DMS153 treated with DMSO at 0.1 percent for 48 hours (cell line): ENCODE measurements at regions not wholly inside any gene's neighbourhood (a gene's known extent, or its start where the extent isn't known, plus 50 kb on each side); places are given as distances from the start of the nearest gene placed in this dataset.

Source experiments
- DNase-seq: peaks from one replicate; lab custom pipeline; 2025; ENCODE audit not compliant: unreplicated experiment; lab: John Stamatoyannopoulos, UW

DNA sequence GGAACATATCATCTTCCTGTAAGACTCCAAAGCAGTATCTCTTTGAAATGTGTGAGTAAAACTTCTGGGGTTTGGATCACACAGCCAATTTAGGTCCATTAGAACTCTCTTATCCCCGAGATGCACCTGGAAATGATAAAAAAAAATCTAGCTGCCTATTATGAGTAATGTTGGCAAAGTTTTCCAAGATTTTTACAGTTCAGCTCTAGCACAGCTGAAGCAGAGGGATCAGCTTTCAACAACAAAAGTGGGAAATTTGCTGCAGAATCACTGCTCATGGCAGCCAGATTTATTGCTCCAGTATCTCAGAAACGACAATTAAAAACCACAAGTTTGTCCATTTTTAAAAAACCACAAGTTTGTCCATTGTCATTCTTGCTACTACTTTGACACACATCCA is 292.2 kb downstream of the IRX2 start:
- DNase-seq = no peak

- no peak for DNase-seq
These were observed 295.6 kb downstream of the IRX2 start for GRCh38 chr5:2455878-2456277.

DNA sequence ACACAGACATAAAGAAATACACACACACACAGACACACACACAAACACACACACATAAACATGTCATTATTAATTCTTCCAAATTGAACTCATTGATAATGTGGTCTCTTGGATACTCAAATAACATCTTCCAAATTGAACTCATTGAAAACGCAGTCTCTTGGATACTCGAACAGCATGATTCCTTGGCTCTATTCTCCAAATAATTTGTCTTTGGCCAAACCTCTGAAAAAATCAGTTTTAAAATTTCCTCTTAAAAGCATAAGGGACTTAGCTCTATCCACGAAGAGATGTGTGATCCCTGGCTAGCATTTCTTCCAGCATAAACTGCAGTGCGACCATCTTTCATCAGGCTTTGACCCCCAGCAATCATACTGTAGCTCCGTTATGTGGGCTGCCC is 296.6 kb downstream of the IRX2 start:
- DNase-seq = no peak

GRCh38 chr5:2453781-2454180 is 297.7 kb downstream of the IRX2 start:
- DNase-seq = no peak

GRCh38 chr5:2451100-2451499 is 300.4 kb downstream of the IRX2 start:
- peak; percentile 58 for DNase-seq

DNA sequence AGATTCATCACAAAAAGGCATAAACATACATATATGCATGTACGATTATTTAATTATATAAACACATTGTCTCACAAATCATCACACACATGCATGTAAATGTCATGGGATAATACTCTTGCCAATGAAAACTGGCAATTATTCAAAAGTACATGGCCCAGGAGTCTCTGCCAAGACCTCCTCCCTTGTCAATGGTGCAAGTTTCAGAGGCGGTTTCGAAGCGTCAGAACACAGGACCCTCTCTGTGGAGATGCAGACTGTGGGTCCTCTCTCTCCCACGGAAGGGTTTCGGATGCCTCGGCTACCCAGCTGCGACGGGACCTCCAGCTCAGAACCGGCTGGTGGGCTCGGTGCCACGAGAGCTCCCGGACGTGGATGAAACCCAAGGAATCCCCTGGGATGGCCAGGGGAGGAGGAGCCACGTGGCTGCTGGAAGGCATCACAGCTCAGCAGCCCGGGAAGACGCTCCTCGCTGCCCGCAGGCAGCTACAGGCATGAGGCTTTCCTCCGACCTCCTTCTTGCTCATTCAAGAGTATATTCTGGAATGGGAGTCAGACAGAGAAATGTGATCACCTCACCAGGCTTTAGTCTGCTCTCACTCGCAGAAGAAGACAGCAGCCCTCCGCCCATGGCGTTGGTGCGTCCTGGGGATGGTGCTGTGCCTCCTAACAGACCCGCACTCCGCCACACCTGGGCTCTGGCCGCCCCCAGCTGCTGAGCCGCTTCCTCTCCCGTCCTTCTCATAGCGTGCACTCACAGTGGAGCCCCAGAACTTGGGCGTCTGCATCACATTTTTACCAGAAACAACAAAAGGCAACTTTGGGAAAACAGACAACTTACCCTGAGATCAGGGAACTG is 308.8 kb downstream of the IRX2 start:
- DNase-seq = no peak

GRCh38 chr5:2441495-2442180 is 309.8 kb downstream of the IRX2 start:
- no peak for DNase-seq

DNA sequence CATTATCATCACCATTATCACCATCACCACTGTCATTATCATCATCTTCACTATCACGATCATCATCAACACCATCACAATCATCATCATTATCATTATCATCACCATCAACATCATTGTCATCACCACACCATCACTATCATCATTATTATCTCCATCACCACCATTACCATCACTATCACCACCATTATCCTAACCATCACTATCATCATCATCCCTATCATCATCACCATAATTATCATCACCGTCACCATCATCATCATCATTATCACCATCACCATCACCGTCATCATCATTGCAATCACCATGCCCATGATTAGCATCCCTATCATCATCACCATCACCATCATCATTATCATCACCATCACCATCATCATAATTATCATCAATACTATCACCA is 311.9 kb downstream of the IRX2 start:
- DNase-seq = no peak

GRCh38 chr5:2433086-2433485 is 318.4 kb downstream of the IRX2 start:
- no peak for DNase-seq

DNA sequence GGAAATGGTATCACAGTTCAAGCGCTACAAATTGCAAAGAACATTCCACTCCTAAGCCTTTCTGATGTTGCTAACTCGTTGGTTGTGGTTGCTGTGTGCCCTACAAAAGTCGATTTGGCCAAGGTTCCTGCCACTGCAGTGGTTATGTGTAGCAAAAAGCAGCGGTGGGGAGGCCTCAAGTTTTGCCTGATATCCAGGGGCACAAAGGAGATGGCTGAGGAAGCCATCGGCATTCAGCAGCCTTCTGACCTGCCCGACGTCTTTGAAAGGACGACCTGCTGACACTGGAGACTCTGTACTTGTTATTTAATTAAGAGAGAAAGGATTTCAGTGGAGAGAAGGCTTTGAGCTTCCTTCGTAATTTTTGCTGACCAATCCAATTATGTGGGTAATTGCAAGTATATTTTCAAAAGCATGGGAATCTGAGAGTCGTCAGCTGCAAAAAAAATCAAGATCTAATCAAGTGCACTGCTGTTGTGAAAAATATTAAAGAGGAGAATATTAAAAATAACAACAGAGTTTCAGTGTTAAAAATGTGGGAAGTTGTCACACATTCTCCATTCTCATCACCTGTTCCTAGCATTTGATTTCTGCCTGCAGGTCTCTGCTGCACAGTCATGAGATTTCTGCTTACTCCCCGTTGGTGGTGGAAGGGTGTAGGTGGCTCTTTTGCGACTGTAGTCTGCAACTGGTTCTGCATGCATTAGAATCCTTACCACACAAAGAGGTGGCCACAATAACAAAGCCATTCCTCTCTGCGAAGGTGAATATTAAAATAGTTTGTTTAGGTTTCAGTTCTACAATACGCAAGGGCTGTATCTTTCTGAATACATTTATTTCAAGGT is 319.2 kb downstream of the IRX2 start:
- DNase-seq = no peak

GRCh38 chr5:2430606-2431005 is 320.9 kb downstream of the IRX2 start:
- DNase-seq = peak; percentile 44

DNA sequence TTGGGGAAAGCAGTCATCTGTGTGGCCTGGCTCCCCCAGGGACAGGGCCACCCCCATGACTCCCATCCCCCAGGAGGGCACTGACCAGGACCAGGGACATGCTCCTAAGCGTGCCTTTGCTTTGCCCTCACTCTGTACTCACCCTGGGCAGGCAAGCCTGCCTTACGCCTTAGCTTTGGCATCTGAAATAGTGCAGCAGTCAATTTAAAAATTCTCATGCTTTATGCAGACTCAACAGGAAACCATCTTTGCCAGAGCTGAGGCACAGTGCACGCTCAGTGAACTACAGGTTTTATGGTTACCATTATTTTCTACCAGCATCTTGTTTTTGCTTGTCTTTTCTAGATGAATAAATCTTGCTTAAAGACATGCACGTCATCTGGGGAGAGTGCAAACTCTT is 323.5 kb downstream of the IRX2 start:
- DNase-seq = no peak

DNA sequence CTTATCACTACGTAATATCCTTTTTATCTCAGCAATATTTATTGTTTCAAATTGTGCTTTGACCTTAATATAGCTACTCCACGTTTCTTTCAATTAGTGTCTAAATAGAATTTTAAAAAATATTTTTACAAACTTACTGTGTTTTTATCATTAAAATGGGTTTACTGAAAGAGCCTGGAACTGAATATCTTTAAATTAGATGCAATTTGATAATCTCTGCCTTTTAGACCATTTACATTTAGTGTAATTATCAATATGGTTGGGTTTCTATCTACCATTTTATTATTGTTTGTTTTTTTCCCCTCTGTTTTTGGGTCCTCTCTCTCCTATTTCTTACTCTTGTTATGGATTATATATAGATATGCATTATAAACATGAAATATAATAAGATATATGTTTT is 327.8 kb downstream of the IRX2 start:
- no peak for DNase-seq

DNA sequence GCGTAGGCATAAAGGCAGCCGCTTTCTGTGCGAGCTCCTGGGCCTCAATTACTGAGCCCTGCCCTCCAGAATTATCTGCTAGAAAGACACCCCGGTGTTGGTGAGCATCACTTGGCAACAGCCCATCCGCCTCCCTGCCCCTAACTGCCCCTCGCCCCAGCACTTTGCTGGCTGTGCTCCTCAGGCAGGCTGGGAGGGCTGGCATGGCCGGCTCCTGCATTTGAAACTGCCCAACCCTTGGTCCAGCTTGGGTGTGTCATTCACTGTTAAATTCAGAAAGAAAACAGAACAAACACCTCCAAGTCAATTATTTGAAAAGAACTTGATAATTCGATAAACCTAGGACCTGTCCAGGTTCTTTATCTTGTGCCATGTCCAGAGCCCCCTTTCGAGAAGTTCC is 334.2 kb downstream of the IRX2 start:
- DNase-seq = no peak

DNA sequence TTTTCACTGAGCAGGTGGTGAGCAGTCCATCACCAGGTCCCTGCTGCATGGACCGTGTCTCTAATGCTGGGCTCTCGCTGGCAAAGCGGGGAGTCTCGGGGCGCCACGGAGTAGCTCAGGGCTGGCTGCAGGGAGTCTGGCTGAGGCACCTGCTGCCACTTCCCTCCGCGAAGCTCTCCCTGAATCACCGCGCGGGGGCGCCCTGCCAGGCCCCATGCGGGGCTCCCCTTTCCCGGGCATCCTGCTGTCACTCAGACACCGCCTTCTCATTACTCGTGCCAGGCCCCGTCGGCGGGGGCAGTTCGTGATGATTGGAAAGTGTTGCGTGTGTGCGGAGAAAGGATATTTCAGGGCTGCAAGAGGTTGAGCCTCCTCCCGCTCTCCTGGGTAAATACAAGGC is 335.8 kb downstream of the IRX2 start:
- no peak for DNase-seq

- no peak for DNase-seq
These were observed 341.0 kb downstream of the IRX2 start for GRCh38 chr5:2410451-2410850.

DNA sequence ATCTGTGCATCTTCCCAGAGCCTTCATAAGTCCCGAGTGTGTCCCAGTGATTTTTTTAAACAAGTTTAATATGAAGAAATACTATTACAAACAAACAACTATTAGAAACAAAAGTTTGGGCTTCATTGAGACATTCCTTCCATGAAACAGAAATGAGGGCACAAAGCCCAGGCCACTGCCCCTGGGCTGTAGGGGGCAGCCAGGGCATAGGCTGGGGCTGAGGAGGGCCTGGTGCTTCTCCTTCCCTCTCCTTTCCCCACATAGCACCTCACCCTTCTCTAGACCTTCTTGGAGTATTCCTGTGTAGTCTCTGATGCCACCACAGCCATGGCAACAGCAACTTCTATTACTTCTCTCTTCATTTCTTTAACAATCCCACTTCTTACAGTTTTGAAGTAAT is 348.2 kb downstream of the IRX2 start:
- DNase-seq = no peak

DNA sequence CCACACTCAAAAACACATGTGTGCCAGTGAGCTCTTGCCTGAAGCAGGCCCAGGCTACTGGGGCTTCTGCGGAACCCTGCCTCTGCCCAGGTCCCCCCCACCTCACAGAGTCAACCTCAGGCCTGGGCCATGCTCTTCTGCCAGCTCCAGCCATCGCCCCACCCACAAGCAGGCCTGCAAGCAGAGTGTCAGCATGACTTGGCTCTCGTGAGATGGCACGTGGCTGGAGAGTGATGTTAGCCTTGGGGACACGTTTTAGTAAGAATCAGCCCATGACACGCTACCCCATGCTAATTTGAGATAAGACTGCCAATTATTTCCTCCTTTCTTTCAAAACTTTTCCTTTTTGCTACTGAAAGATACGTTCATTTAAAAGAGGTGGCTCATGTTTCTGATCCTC is 351.7 kb downstream of the IRX2 start:
- no peak for DNase-seq

DNA sequence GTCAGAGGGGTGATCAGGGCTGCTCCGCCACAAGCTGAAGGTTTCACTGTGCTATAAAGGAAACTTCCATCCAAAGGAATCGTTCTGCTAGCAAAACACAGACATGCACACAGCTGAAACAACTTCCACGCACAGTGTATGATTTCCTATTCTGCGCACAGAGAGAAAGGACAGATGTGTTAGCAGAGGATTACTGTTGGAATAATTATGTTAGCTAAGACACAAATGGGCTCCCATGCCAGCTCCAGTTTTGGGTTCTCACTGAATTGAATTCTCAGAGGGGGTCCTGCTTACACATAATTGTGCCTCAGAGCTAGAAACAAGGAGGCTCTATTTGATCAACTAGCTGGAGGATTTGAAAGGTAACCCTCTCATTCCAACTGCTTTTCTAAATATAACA is 352.4 kb downstream of the IRX2 start:
- no peak for DNase-seq

DNA sequence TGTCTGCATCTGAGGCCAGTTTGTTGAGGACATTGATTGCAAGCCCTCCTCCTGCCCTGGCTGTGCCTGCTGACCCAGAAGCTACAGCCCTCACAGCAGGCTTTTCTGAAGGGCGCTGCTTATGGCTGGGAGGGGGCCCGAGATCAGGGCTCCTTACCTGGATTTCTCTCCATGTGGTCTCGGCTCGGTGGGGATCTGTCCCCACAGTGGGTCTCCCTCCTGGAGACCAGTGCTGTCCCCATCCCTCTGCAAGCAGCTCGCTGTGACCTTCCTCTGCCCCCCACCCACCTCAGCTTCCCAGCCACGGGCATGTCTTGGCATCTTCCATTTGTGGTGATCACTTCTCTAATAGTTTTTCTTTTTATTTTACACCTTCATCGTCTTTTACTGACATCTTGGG is 357.9 kb downstream of the IRX2 start:
- no peak for DNase-seq

DNA sequence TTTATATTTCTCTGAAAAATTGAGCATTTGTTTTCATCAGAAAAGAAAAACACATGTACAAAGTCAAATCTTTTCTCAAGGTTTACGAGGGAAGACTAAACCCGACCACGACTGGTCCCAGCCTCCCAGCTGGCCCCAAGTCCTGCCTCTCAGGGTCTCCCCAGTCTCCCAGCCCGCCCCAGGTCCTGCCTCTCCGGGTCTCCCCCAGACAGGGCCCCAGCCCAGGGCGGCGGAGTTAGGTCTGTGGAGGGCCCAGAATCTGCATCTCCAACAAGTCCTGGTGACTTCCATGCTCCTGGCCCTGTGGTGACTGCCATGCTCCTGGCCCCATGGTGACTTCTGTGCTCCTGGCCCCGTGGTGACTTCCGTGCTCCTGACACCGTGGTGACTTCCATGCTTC is 359.9 kb downstream of the IRX2 start:
- no peak for DNase-seq

GRCh38 chr5:2391021-2391420 is 360.5 kb downstream of the IRX2 start:
- no peak for DNase-seq
